RPMI7951 (cell line): ENCODE measurements at regions not wholly inside any gene's neighbourhood (a gene's known extent, or its start where the extent isn't known, plus 50 kb on each side); places are given as distances from the start of the nearest gene placed in this dataset.

ENCODE experiments used
- DNase-seq: peaks from one replicate; pipeline ENCODE4 v3.0.0-alpha.2; 2012; ENCODE audit warnings: low read depth

GRCh38 chr3:73295876-73296635 lies 234.6 kb downstream of the EBLN2 start:
- no peak for DNase-seq

- no peak for DNase-seq
Measured at GRCh38 chr3:73296859-73297258, 235.4 kb downstream of the EBLN2 start.

- no peak for DNase-seq
Measured at GRCh38 chr3:73298243-73299183, 237.1 kb downstream of the EBLN2 start.

- no peak for DNase-seq
Measured at GRCh38 chr3:73299184-73299691, 237.8 kb downstream of the EBLN2 start.

GRCh38 chr3:73314151-73314951 lies 252.9 kb downstream of the EBLN2 start:
- DNase-seq = no peak

- DNase-seq = no peak
Measured at GRCh38 chr3:73315706-73316105, 254.2 kb downstream of the EBLN2 start.

- no peak for DNase-seq
Measured at GRCh38 chr3:73319179-73319769, 257.8 kb downstream of the EBLN2 start.

GRCh38 chr3:73321286-73321999 lies 260.0 kb downstream of the EBLN2 start:
- no peak for DNase-seq

GRCh38 chr3:73324203-73325155 lies 263.0 kb downstream of the EBLN2 start:
- no peak for DNase-seq

GRCh38 chr3:73326396-73326795 lies 264.9 kb downstream of the EBLN2 start:
- no peak for DNase-seq

GRCh38 chr3:73327052-73327451 lies 265.6 kb downstream of the EBLN2 start:
- DNase-seq = no peak
